ENCODE measurements at regions not wholly inside any gene's neighbourhood (a gene's known extent, or its start where the extent isn't known, plus 50 kb on each side); places are given as distances from the start of the nearest gene placed in this dataset.
"Not testable (repeated sequence)": the region's sequence is repeated elsewhere in the genome, so short reads cannot be mapped to it uniquely, and the experiment has no call there.

DNA sequence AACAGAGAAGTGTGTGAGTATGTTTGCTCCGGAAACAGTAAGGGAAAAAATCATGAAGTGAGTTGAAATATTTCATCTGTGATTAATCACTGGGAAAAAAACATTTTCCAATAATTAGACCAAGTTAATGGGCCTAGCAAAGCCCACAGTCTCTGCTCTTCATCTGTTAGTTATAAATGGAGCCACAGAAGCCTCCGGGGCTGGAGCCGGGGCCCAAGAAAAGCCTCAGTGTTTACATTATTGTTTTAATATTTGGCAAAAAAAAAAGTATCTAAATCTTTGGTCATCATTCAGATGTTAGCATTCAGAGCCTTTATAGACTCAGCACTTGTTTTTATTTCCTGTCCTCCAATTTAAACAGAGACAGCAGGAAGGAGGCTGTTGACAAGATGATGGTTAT lies 115.0 kb downstream of the UBE2U start:
- no peak for DNase-seq

- DNase-seq: no peak
Observed at GRCh38 chr1:64320007-64320406, 116.6 kb downstream of the UBE2U start.

DNA sequence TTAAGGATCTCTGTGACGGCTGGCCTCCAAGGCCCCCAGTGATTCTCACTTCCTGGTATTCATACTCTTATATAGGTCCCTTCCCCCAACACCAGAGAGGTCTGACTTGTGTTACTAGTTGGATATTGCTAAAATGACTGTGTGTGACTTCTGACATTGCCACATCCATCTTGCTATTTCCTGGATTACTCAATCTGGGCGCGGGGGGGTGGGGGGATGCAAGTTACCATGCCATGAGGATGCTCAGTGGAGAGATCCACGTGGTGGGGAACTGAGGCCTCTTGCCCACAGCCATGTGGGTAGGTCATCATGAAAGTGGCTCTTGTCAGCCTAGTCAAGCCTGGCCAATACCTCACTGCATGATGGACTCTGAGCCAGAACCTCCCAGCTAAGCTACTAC lies 117.0 kb downstream of the UBE2U start:
- no peak for DNase-seq

- no peak for DNase-seq
Observed at GRCh38 chr1:64320922-64321614, 117.6 kb downstream of the UBE2U start.

DNA sequence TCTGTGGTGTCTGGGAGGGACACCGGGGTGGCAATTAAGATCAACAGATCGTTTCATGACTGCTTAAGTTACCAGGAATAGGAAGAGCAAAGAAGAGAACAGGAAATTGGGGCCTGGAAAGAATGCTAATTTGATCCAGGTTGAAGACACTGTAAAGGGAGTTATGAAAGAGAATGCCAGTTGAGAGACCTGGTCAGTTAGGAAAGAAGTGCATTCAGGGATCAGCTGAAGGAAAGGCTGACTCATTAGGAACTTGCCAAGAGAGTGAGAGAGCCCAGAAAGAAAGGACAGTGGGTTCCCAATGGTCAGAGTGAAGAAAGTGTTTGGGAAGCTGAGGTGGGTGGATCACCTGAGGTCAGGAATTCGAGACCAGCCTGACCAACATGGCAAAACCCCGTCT lies 119.6 kb downstream of the UBE2U start:
- DNase-seq: no peak

DNA sequence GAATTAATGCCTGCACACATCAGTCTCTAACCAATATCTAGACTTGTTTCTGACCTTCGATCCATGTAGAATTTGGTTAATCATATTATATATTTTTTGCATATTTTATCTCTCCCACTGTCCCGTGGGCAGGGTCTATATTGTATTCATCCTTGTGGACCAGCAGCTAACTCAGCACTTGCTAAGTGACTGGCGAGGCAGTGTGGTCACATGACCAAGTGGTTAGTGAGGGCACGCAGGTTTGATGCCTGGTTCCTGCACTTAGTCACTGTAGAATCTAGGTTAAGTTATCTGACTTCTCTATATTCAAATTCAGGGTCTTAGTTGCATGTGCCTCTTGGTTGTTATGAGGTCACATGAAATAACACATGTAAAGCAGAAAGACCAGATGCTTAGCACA lies 120.5 kb downstream of the UBE2U start:
- no peak for DNase-seq

- no peak for DNase-seq
Observed at GRCh38 chr1:64325856-64326255, 122.4 kb downstream of the UBE2U start.

- DNase-seq: no peak
Observed at GRCh38 chr1:64327119-64327518, 123.7 kb downstream of the UBE2U start.

DNA sequence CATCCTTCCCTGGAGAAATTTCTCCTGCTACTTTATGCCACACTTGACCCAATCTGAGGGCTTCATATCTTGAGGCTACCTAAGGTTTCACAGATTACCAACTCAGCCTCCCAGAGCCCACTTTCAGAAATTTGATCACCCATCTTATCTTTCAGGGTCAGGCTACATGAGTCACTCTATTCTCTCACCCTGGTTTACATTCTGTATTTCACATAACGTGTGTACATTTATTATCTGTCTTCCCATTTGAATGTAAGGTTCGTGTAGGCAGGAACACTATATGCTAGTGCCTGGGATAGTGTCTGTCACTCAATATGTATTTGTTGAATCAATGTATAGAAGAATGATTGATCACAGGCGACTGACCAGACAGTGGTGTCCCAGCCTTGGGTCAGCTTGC lies 124.8 kb downstream of the UBE2U start:
- no peak for DNase-seq

DNA sequence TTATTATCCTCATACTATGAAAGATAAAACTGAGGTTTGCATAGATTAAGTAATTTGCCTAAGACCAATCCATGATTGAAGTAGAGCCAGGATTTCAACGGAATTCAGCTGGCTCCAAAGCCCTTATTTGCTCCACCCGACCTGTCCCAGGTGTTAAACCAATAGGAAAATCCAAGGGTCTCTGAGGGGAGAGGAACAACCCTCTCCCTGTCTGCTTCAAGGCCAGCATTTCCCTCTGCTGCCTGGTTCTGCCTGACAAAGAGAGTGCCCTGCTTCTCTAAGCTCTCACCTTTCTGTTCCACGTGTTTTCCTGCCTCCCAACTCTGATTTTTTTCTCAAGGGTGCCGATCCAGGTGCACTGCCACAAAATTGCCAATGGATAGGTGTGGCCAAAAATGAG lies 127.4 kb downstream of the UBE2U start:
- no peak for DNase-seq

- DNase-seq: no peak
Observed at GRCh38 chr1:64335636-64336035, 132.2 kb downstream of the UBE2U start.

- DNase-seq: no peak
Observed at GRCh38 chr1:64337475-64337874, 132.5 kb upstream of the CACHD1 start.

DNA sequence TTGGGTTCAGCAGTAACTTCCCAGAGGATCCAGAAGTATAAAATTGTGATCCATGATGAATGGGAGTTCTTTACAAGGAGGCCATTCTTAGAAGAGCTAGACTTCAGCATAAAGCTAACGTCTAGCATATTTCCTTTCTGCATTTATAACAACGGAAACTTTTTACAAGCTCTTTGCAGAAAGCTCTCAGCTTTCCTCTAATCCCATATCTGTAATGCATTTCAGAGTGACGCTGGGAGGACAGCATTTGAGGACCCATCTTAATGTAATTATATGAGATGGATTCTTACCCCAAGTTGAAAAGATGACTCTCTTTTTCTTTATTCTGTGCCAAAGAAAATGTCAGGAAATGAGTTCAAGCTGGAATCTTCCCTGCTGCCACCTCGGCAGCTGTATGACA lies 132.0 kb upstream of the CACHD1 start:
- no peak for DNase-seq

DNA sequence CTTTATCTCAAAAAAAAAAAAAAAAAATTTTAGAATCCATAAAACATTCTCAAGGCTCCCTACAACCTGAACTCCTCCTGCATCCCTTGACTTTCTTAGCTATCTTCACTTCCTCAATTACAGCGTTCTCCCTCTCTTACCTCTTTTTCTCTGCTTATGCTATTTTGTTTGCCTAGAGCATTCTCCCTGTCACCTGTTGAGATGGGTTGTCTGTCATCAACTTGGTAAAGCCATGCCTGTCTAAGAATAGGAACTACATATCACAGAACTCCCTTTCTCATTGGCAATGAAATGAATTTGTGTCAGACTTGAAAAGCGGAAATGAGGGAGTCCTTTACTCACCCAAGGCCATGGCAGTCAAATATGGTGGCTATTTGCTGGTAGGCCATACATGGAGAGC lies 129.6 kb upstream of the CACHD1 start:
- no peak for DNase-seq

- DNase-seq: peak; percentile 52
Observed at GRCh38 chr1:64343105-64343822, 126.7 kb upstream of the CACHD1 start.

DNA sequence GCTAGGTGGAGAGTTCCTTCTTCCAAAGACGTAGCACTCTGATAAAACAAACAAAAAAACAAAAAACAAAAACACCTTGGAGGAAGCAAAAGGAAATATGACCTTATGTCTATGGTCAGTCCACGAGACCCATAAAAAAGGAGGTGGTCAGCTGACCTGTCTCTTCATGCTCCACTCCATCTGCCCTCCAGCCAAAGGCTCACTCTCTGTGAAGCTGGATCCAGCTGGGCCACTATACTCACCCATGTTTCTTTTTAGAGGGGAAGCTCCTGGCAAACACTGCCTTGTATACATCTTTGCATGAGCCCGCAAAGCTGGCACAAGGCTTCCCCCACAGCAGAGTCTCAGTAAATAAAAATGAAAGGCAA lies 126.1 kb upstream of the CACHD1 start:
- DNase-seq: no peak

GRCh38 chr1:64348270-64348960 lies 121.5 kb upstream of the CACHD1 start:
- DNase-seq: no peak

DNA sequence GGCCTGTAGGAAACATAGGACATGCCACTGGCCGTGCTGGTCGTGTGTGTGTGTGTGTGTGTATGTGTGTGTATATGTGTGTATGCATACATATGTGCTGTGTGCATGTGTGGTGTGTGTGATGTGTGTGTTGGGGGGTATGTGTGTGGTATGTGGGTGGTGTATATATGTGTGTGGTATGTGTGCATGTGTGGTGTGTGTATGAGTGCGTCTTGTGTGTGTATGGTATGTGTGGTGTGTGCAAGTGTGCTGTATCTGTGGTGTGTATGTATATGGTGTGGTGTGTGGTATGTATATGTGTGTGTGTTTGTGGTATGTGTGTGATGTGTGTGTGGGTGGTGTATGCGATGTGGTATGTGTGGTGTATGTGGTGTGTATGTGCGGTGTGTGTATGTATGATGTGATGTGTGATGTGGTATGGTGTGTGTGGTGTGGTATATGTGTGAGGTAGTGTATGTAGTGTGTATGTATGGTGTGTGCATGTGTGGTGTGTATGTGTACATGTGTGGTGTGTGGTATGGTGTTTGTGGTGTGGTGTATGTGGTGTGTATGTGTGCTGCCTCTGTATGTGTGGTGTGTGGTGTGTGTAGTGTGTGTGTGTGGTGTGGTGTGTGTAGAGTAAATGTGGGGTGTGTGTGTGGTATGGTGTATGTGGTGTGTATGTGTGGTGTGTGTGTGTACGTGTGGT lies 120.8 kb upstream of the CACHD1 start:
- DNase-seq: no peak

GRCh38 chr1:64355534-64355933 lies 114.4 kb upstream of the CACHD1 start:
- not testable (repeated sequence) for DNase-seq

DNA sequence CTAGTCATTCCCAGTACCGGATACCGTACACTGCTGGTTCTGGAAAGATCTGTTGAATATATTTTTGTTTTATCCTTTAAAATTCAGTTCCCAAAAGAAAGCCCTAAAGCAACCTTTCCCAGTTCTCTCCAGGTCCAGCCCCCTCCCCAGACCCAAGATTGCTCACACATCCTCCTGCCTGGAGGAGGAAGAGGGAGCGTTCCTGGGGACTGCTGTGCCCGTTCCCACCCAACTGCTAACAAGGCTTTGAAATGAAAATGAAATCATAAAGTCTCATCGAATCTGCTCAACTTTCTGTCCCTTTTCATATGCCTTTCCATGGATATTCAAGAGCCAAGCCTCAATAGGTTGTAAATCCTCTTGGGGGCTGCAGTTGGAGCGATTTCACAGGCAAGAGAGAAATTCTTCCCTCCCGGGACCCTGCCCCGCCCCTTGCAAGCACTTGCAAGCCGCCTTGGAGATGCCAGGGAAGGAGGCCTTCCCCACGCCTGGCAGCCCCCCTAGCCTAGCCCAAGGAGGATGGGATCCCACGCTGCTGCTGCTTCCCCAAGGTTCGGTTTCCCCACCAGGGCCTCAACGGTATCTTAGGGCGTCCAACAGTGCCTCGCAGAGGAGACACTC lies 113.2 kb upstream of the CACHD1 start:
- no peak for DNase-seq

GRCh38 chr1:64357422-64357821 lies 112.5 kb upstream of the CACHD1 start:
- no peak for DNase-seq

DNA sequence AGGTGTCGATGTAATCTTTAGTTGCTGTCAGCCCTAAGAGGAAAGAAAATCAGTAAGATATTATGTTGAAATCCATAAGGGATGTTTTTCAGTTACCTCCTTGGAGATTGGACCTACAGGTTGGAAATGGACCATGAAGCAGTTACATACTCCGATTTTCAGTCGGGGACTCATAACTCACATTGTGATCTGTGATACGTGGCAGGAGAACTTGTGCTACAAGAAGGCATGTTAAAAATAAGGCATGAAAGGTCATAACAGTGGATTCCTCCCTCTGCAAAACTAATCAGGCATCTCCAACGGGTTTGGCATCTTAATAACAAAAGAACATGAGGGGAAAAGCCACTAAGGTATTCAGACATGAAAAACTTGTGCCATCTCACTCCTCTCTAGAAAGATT lies 111.2 kb upstream of the CACHD1 start:
- no peak for DNase-seq

DNA sequence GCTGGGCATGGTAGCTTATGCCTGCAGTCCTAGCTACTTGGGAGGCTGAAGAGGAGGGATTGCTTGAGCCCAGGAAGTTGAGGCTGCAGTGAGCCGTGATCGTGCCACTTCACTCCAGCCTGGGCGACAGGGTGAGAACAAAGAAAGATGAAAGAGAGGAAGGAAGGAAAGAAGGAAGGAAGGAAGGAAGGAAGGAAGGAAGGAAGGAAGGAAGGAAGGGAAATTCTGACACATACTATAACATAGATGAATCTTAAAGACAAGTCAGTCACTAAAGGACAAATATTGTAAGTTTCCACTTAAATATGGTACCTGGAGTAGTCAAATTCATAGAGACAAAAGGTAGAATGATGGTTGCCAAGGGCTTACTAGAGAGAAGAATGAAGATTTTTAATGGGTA lies 108.0 kb upstream of the CACHD1 start:
- DNase-seq: no peak
